OCI-LY3 (cell line): ENCODE measurements at regions not wholly inside any gene's neighbourhood (a gene's known extent, or its start where the extent isn't known, plus 50 kb on each side); places are given as distances from the start of the nearest gene placed in this dataset.

ENCODE experiments used
- CTCF ChIP-seq: fragments of 200-600, 300-600 bp; sonication (generic); IDR thresholded peaks from 2 replicates; pipeline ENCODE4 v1.5.1; 2014; ENCODE audit warnings: antibody characterized with exemption, low read length, low read depth
- EZH2phosphoT487 ChIP-seq: fragments of 200-600 bp; shearing (Covaris generic); IDR thresholded peaks from 2 replicates; pipeline ENCODE4 v1.6.1; 2018; ENCODE audit warnings: antibody characterized with exemption, mixed run types, low read depth

- TF ChIP-seq CTCF (no peak), EZH2phosphoT487 (no peak)
These were observed 1516.6 kb upstream of the TENM3 start for GRCh38 chr4:180726611-180727010.
